IMR-90 (cell line): ENCODE measurements at regions not wholly inside any gene's neighbourhood (a gene's known extent, or its start where the extent isn't known, plus 50 kb on each side); places are given as distances from the start of the nearest gene placed in this dataset.

Experiments
- ATAC-seq: fragments of 200-7000 bp; cut with Tn5 transposase; 2 replicates; pipeline ENCODE4 v1.9.1; 2020; ENCODE audit warnings: low read depth, mild to moderate bottlenecking, moderate library complexity
- BruUV-seq: library from RNA; stranded (reverse); fragments of 400-500 nt; replicated peaks from 2 replicates; lab custom pipeline; 2021; lab: Mats Ljungman, UMichigan
- CTCF ChIA-PET: fragments of 300-600 bp; formaldehyde crosslinking; extraction: SDS; loops from one replicate; lab custom pipeline; 2021; ENCODE audit warnings: antibody characterized with exemption; lab: Yijun Ruan, JAX
- POLR2A ChIA-PET: fragments of 300-600 bp; sonication (Branson Sonifier 250); formaldehyde crosslinking; loops from one replicate; lab custom pipeline; 2022; ENCODE audit warnings: antibody characterized with exemption; ENCODE audit not compliant: unreplicated experiment; lab: Charles Lee
- DNase-seq: peaks from one replicate; pipeline ENCODE4 v3.0.0; 2013
- H2AFZ ChIP-seq: replicated peaks from 2 replicates; pipeline ENCODE3; 2013; ENCODE audit warnings: low read length, mild to moderate bottlenecking; ENCODE audit not compliant: poor library complexity
- H2AK5ac ChIP-seq: 2 replicates; pipeline ENCODE4 v1.6.1; 2013; ENCODE audit warnings: low read depth, low read length, inconsistent platforms
- H2AK9ac ChIP-seq: replicated peaks from 2 replicates; pipeline ENCODE3; 2013; ENCODE audit warnings: mild to moderate bottlenecking, low read depth, low read length, moderate library complexity; ENCODE audit not compliant: poor library complexity
- H2BK120ac ChIP-seq: 2 replicates; pipeline ENCODE4 v1.6.1; 2013; ENCODE audit warnings: low read depth, low read length, inconsistent platforms
- H2BK15ac ChIP-seq: 3 replicates; pipeline ENCODE4 v1.6.1; 2013; ENCODE audit warnings: low read depth, low read length, inconsistent platforms
- H2BK20ac ChIP-seq: 2 replicates; pipeline ENCODE4 v1.6.1; 2013; ENCODE audit warnings: low read depth, mild to moderate bottlenecking, inconsistent platforms, low read length, moderate library complexity
- H2BK5ac ChIP-seq: 2 replicates; pipeline ENCODE4 v1.6.1; 2013; ENCODE audit warnings: mild to moderate bottlenecking, low read depth, low read length, inconsistent platforms; ENCODE audit not compliant: poor library complexity, severe bottlenecking
- H3K14ac ChIP-seq: replicated peaks from 2 replicates; pipeline ENCODE4 v1.6.1; 2013; ENCODE audit warnings: low read depth, low read length, inconsistent platforms
- H3K18ac ChIP-seq: 2 replicates; pipeline ENCODE4 v1.6.1; 2013; ENCODE audit warnings: low read depth, low read length, control low read depth
- H3K23ac ChIP-seq: 2 replicates; pipeline ENCODE4 v1.6.1; 2013; ENCODE audit warnings: low read depth, low read length, inconsistent platforms
- H3K27ac ChIP-seq: 2 replicates; pipeline ENCODE4 v1.5.1; 2013; ENCODE audit warnings: mild to moderate bottlenecking, control low read depth, low read length; ENCODE audit not compliant: insufficient read depth
- H3K27me3 ChIP-seq: 2 replicates; pipeline ENCODE4 v1.6.1; 2013; ENCODE audit warnings: low read length; ENCODE audit not compliant: control insufficient read depth, insufficient read depth
- H3K36me3 ChIP-seq: 2 replicates; pipeline ENCODE4 v1.6.1; 2013; ENCODE audit warnings: low read length, mixed read lengths; ENCODE audit not compliant: control insufficient read depth, insufficient read depth
- H3K4ac ChIP-seq: 2 replicates; pipeline ENCODE4 v1.6.1; 2013; ENCODE audit warnings: low read depth, low read length, inconsistent platforms
- H3K4me1 ChIP-seq: 2 replicates; pipeline ENCODE4 v1.6.1; 2013; ENCODE audit warnings: low read length, mixed read lengths; ENCODE audit not compliant: control insufficient read depth, insufficient read depth
- H3K4me2 ChIP-seq: 2 replicates; pipeline ENCODE4 v1.6.1; 2013; ENCODE audit warnings: low read depth, mild to moderate bottlenecking, control low read depth, low read length, moderate library complexity
- H3K4me3 ChIP-seq: 2 replicates; pipeline ENCODE4 v1.5.1; 2013; ENCODE audit warnings: low read depth, mild to moderate bottlenecking, control low read depth, low read length, moderate library complexity; ENCODE audit not compliant: insufficient read depth
- H3K56ac ChIP-seq: 2 replicates; pipeline ENCODE4 v1.6.1; 2013; ENCODE audit warnings: low read length, inconsistent platforms; ENCODE audit not compliant: insufficient read depth; ENCODE audit errors: extremely low read depth
- H3K79me1 ChIP-seq, 2 experiments: 2 replicates each; pipeline ENCODE4 v1.6.1; 2013; ENCODE audit warnings: low read length in 2 of 2, inconsistent platforms in 1 of 2, low read depth in 1 of 2
- H3K9ac ChIP-seq: 2 replicates; pipeline ENCODE4 v1.6.1; 2013; ENCODE audit warnings: low read depth, low read length, control low read depth
- H3K9me1 ChIP-seq: 2 replicates; pipeline ENCODE4 v1.6.1; 2013; ENCODE audit warnings: low read length, inconsistent platforms; ENCODE audit not compliant: insufficient read depth
- H3K9me3 ChIP-seq: 2 replicates; pipeline ENCODE4 v1.6.1; 2013; ENCODE audit warnings: low read length; ENCODE audit not compliant: control insufficient read depth, insufficient read depth
- H4K20me1 ChIP-seq: 2 replicates; pipeline ENCODE4 v1.6.1; 2013; ENCODE audit warnings: low read length, inconsistent platforms; ENCODE audit not compliant: insufficient read depth
- H4K5ac ChIP-seq: 2 replicates; pipeline ENCODE4 v1.6.1; 2013; ENCODE audit warnings: mild to moderate bottlenecking, low read depth, low read length, control low read depth
- H4K8ac ChIP-seq, 2 experiments: 2 replicates each; pipeline ENCODE4 v1.6.1; 2013; ENCODE audit warnings: low read depth in 2 of 2, low read length in 2 of 2, control low read depth in 1 of 2, inconsistent platforms in 1 of 2
- H4K91ac ChIP-seq: 2 replicates; pipeline ENCODE4 v1.6.1; 2013; ENCODE audit warnings: low read depth, low read length, inconsistent platforms; ENCODE audit not compliant: insufficient read depth
- CEBPB ChIP-seq: IDR thresholded peaks from 2 replicates; pipeline ENCODE4 v1.6.1; 2012; ENCODE audit warnings: low read depth, low read length, improper control_type of control experiment
- MAFK ChIP-seq: IDR thresholded peaks from 2 replicates; pipeline ENCODE4 v1.6.1; 2012; ENCODE audit warnings: low read depth, low read length, improper control_type of control experiment
- WGBS, 2 experiments: methylation state at CpG; one replicate each; pipeline versions ENCODE4 v1.1.5 to v1.1.7; 2013; ENCODE audit warnings: missing lambda C conversion rate in 2 of 2; ENCODE audit not compliant: insufficient read length in 1 of 2; ENCODE audit errors: extremely low coverage in 2 of 2; 5-methylcytosine and 5-hydroxymethylcytosine counted together
- dilution Hi-C: fragments of 300-500 bp; cut with HindIII; formaldehyde crosslinking; loops from one replicate; pipeline ENCODE4 v1.14.3; 2018; ENCODE audit warnings: low sequenced_read_pairs; ENCODE audit not compliant: unreplicated experiment
- in situ Hi-C: fragments of 300-500 bp; cut with MboI; formaldehyde crosslinking; loops from 3 replicates; pipeline ENCODE4 v1.14.3; 2019; ENCODE audit warnings: low sequenced_read_pairs, inconsistent platforms, mixed read lengths
- intact Hi-C: fragments of 100-400 bp; cut with micrococcal nuclease; formaldehyde crosslinking; loops from 2 replicates; pipeline ENCODE4 v1.10.0; 2022
- TF ChIP-seq, protein P1 (sequence below): conservative IDR thresholded peaks from 2 replicates; pipeline ENCODE4 v1.5.1; 2012; ENCODE audit warnings: mild to moderate bottlenecking, low read depth, low read length, improper control_type of control experiment

- Histone ChIP-seq H4K91ac (no peak overlapping the region), H3K4me2 (no peak overlapping the region), H3K36me3 (no peaks in the 10 kb centered on the region), H3K4me1 (no peaks in the 10 kb centered on the region), H2AK5ac (no peak overlapping the region), H2BK120ac (no peak overlapping the region), H2BK5ac (no peak overlapping the region), H3K14ac (no peak overlapping the region), H2BK15ac (no peak overlapping the region), H2BK20ac (no peak overlapping the region), H2AK9ac (no peak overlapping the region), H3K27ac (no peak overlapping the region), H3K23ac (no peak overlapping the region), H4K5ac (no peak overlapping the region), H3K27me3 (no peaks in the 10 kb centered on the region), H3K18ac (no peak overlapping the region), H3K9me1 (peaks cover 4% of the 10 kb centered on the region), H2AFZ (no peak overlapping the region), H4K8ac (no peak overlapping the region), H3K56ac (no peak overlapping the region), H3K4me3 (no peak overlapping the region), H3K9me3 (no peaks in the 10 kb centered on the region), H3K9ac (no peak overlapping the region), H3K4ac (no peak overlapping the region), H4K20me1 (no peaks in the 10 kb centered on the region), H3K79me1 (no peaks in the 10 kb centered on the region)
- ATAC-seq, result no peak
- no peak for TF ChIP-seq MAFK
- TF ChIP-seq CEBPB, result no peak
- TF ChIP-seq, protein P1, sequence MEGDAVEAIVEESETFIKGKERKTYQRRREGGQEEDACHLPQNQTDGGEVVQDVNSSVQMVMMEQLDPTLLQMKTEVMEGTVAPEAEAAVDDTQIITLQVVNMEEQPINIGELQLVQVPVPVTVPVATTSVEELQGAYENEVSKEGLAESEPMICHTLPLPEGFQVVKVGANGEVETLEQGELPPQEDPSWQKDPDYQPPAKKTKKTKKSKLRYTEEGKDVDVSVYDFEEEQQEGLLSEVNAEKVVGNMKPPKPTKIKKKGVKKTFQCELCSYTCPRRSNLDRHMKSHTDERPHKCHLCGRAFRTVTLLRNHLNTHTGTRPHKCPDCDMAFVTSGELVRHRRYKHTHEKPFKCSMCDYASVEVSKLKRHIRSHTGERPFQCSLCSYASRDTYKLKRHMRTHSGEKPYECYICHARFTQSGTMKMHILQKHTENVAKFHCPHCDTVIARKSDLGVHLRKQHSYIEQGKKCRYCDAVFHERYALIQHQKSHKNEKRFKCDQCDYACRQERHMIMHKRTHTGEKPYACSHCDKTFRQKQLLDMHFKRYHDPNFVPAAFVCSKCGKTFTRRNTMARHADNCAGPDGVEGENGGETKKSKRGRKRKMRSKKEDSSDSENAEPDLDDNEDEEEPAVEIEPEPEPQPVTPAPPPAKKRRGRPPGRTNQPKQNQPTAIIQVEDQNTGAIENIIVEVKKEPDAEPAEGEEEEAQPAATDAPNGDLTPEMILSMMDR, result 0 out of 2 replicates have a peak, but pooled peaks have one; percentile 4
- dilution Hi-C loops (no loop called here), in situ Hi-C loops (no loop called here), intact Hi-C loops (no loop called here)
- DNase-seq, result no peak
- CTCF ChIA-PET, result no interaction called here
- BruUV-seq, result no TSS peak
- POLR2A ChIA-PET, result no interaction called here
- no CpG with 5 or more reads among the region's 4 CpGs for WGBS, 2 experiments
These were observed 133.2 kb upstream of the SYNCRIP start for GRCh38 chr6:85775883-85776282.
